Ovary (tissue), 7 donors: ENCODE measurements at regions not wholly inside any gene's neighbourhood (a gene's known extent, or its start where the extent isn't known, plus 50 kb on each side); places are given as distances from the start of the nearest gene placed in this dataset.

Source experiments
- DNase-seq, 5 donors: peaks; one replicate each; pipeline ENCODE4 v3.0.0-alpha.2; 2019 to 2020
- H3K27ac ChIP-seq, 2 donors: fragments of 200-600 bp; one replicate each; pipeline versions ENCODE4 v1.5.1 to v1.8.0; 2019 to 2022
- H3K27me3 ChIP-seq: fragments of 200-600 bp; one replicate; pipeline ENCODE4 v1.8.0; 2022
- H3K36me3 ChIP-seq: fragments of 200-600 bp; sonication (generic); one replicate; pipeline ENCODE4 v1.5.1; 2019
- H3K4me1 ChIP-seq: one replicate; pipeline ENCODE4 v1.8.1; 2013; ENCODE audit warnings: mild to moderate bottlenecking, moderate library complexity; ENCODE audit not compliant: insufficient read depth
- H3K4me3 ChIP-seq: fragments of 200-600 bp; sonication (generic); one replicate; pipeline ENCODE4 v1.5.1; 2017
- H3K9me3 ChIP-seq, 2 donors: fragments of 200-600 bp in 1 of 2; sonication (generic) in 1 of 2; one replicate each; pipeline versions ENCODE4 v1.5.1 to v1.8.1; 2013 to 2019; ENCODE audit warnings: mild to moderate bottlenecking in 1 of 2, moderate library complexity in 1 of 2
- CTCF ChIP-seq, 3 donors: fragments of 450-650 bp in 2 of 3; fragments of 200-600 bp in 1 of 3; IDR thresholded peaks; one replicate each; pipeline versions ENCODE4 v1.5.1 to v1.8.0; 2016 to 2022; ENCODE audit warnings: antibody characterized with exemption in 3 of 3, mild to moderate bottlenecking in 1 of 3
- EP300 ChIP-seq: sonication (generic); formaldehyde crosslinking; IDR thresholded peaks from one replicate; pipeline ENCODE4 v1.6.1; 2017; ENCODE audit warnings: antibody characterized with exemption
- POLR2A ChIP-seq: fragments of 450-650 bp; IDR thresholded peaks from one replicate; pipeline ENCODE4 v1.6.1; 2017; ENCODE audit warnings: antibody characterized with exemption, mild to moderate bottlenecking, moderate library complexity
- WGBS, 3 donors: extraction: QIAGEN DNeasy Blood & Tissue Kit in 1 of 3; methylation state at CpG; one replicate each; pipeline versions ENCODE4 v1.1.5 to v1.1.7; 2013 to 2017; 5-methylcytosine and 5-hydroxymethylcytosine counted together
- intact Hi-C, 4 donors: fragments of 100-400 bp; cut with DNase I; formaldehyde crosslinking; loops; one replicate each; pipeline versions ENCODE4 v1.11.0 to v1.15.1; 2022 to 2023
- donor health status: DM: no; HTN: no; CAD: no; lungs with moderate emphysema.
- donor health status: DM: no; HTN: no; CAD: no.
- donor health status: Bipolar disorder and iron deficiency.
- donor health status: DM: no; HTN: no; CAD: no.
- donor health status: DM: yes; HTN: yes; CAD: no.

- Histone ChIP-seq H3K36me3 (no peaks in the 10 kb centered on the region), H3K27ac (no peak overlapping the region), H3K4me1 (no peaks in the 10 kb centered on the region), H3K27me3 (no peaks in the 10 kb centered on the region), H3K4me3 (no peak overlapping the region), H3K9me3 (no peaks in the 10 kb centered on the region)
- DNase-seq, result no peak
- 88 to 93% (median 91%) methylated on average over 4 of the region's 4 CpGs for WGBS, 3 donors
- intact Hi-C loops, result no loop called here
- TF ChIP-seq CTCF (IDR thresholded peaks at IDR 0.05), result no peak
- no peak for TF ChIP-seq EP300
These were observed 365.5 kb downstream of the FIGN start for GRCh38 chr2:163370169-163370886.

- intact Hi-C loops, result no loop called here
- 55 to 76% (median 65%) methylated on average over 1 of the region's 1 CpG for WGBS, 3 donors
- Histone ChIP-seq H3K4me1 (no peaks in the 10 kb centered on the region), H3K36me3 (no peaks in the 10 kb centered on the region), H3K9me3 (no peaks in the 10 kb centered on the region), H3K4me3 (no peak overlapping the region), H3K27me3 (no peaks in the 10 kb centered on the region), H3K27ac (no peak overlapping the region)
- DNase-seq, result no peak
- TF ChIP-seq POLR2A (no peak), CTCF (IDR thresholded peaks at IDR 0.05) (no peak), EP300 (no peak)
These were observed 366.7 kb downstream of the FIGN start for GRCh38 chr2:163369111-163369510.

- H3K4me1 ChIP-seq, result no peaks in the 10 kb centered on the region
- no peak overlapping the region for H3K27ac ChIP-seq
- intact Hi-C loops, result no loop called here
- H3K27me3 ChIP-seq, result no peaks in the 10 kb centered on the region
- no peak overlapping the region for H3K4me3 ChIP-seq
- H3K9me3 ChIP-seq, result no peaks in the 10 kb centered on the region
- TF ChIP-seq CTCF (IDR thresholded peaks at IDR 0.05) (no peak), EP300 (no peak), POLR2A (no peak)
- H3K36me3 ChIP-seq, result no peaks in the 10 kb centered on the region
- no peak for DNase-seq
These were observed 367.2 kb downstream of the FIGN start for GRCh38 chr2:163368655-163369054.

GRCh38 chr2:163367825-163368582 lies 367.8 kb downstream of the FIGN start:
- H3K4me1 ChIP-seq, result no peaks in the 10 kb centered on the region
- WGBS, 3 donors, result 92 to 93% (median 93%) methylated on average over 4 of the region's 4 CpGs
- H3K9me3 ChIP-seq, result no peaks in the 10 kb centered on the region
- DNase-seq, result no peak
- TF ChIP-seq POLR2A (no peak), EP300 (no peak), CTCF (IDR thresholded peaks at IDR 0.05) (no peak)
- no peaks in the 10 kb centered on the region for H3K27me3 ChIP-seq
- no peak overlapping the region for H3K4me3 ChIP-seq
- H3K36me3 ChIP-seq, result no peaks in the 10 kb centered on the region
- no peak overlapping the region for H3K27ac ChIP-seq
- intact Hi-C loops, result no loop called here
